ENCODE measurements at regions not wholly inside any gene's neighbourhood (a gene's known extent, or its start where the extent isn't known, plus 50 kb on each side); places are given as distances from the start of the nearest gene placed in this dataset.
A peak's percentile ranks its signal among the peaks of the same experiment; 100 is the strongest.

GRCh38 chr13:84032116-84032515 lies 149.8 kb upstream of the SLITRK1 start:
- WGBS, 5 donors = 39 to 94% (median 59%) methylated on average over 1 of the region's 1 CpG
- no peak for DNase-seq
- Histone ChIP-seq H3K4me1 (no peaks in the 10 kb centered on the region), H3K27me3 (no peaks in the 10 kb centered on the region), H3K27ac (no peak overlapping the region), H3K4me3 (no peak overlapping the region), H3K9me3 (no peaks in the 10 kb centered on the region), H3K36me3 (no peaks in the 10 kb centered on the region)
- TF ChIP-seq EP300 (IDR thresholded peaks at IDR 0.05) (no peak), POLR2A (IDR thresholded peaks at IDR 0.05) (no peak), POLR2AphosphoS5 (IDR thresholded peaks at IDR 0.05) (no peak), CTCF (IDR thresholded peaks at IDR 0.05) (no peak)
- intact Hi-C loops (cut with DNase I; ENCODE audit: low total_unique reads) = no loop called here

GRCh38 chr13:84031120-84031519 lies 148.8 kb upstream of the SLITRK1 start:
- intact Hi-C loops (cut with DNase I; ENCODE audit: low total_unique reads) = no loop called here

GRCh38 chr13:84029396-84029795 lies 147.1 kb upstream of the SLITRK1 start:
- no peak for DNase-seq
- TF ChIP-seq POLR2AphosphoS5 (IDR thresholded peaks at IDR 0.05) (no peak), POLR2A (IDR thresholded peaks at IDR 0.05) (no peak), EP300 (IDR thresholded peaks at IDR 0.05) (no peak), CTCF (IDR thresholded peaks at IDR 0.05) (no peak)
- intact Hi-C loops (cut with DNase I; ENCODE audit: low total_unique reads) = no loop called here
- H3K27ac ChIP-seq = no peak overlapping the region
- no peaks in the 10 kb centered on the region for H3K27me3 ChIP-seq
- no peaks in the 10 kb centered on the region for H3K9me3 ChIP-seq
- 62 to 77% (median 68%) methylated on average over 4 of the region's 4 CpGs for WGBS, 5 donors
- H3K4me3 ChIP-seq = no peak overlapping the region
- no peaks in the 10 kb centered on the region for H3K36me3 ChIP-seq
- H3K4me1 ChIP-seq = no peaks in the 10 kb centered on the region

More at GRCh38 chr13:84031120-84031519, 148.8 kb upstream of the SLITRK1 start:
- TF ChIP-seq EP300 (IDR thresholded peaks at IDR 0.05) (no peak), POLR2AphosphoS5 (IDR thresholded peaks at IDR 0.05) (no peak)
- 82 to 88% (median 87%) methylated on average over 4 of the region's 4 CpGs for WGBS, 5 donors
- Histone ChIP-seq H3K4me1 (no peaks in the 10 kb centered on the region), H3K36me3 (no peaks in the 10 kb centered on the region), H3K4me3 (no peak overlapping the region), H3K9me3 (no peaks in the 10 kb centered on the region), H3K27me3 (no peaks in the 10 kb centered on the region), H3K27ac (no peak overlapping the region)
- DNase-seq = no peak

GRCh38 chr13:84025824-84026223 lies 143.6 kb upstream of the SLITRK1 start:
- intact Hi-C loops (cut with DNase I; ENCODE audit: low total_unique reads) = no loop called here
- Histone ChIP-seq H3K27me3 (no peaks in the 10 kb centered on the region), H3K4me3 (no peak overlapping the region), H3K4me1 (no peaks in the 10 kb centered on the region), H3K27ac (no peak overlapping the region), H3K36me3 (no peaks in the 10 kb centered on the region), H3K9me3 (no peaks in the 10 kb centered on the region)
- 46 to 64% (median 51%) methylated on average over 1 of the region's 1 CpG for WGBS, 5 donors
- peak in 1 of 2 donors; percentile 22 for DNase-seq
- TF ChIP-seq POLR2AphosphoS5 (IDR thresholded peaks at IDR 0.05) (no peak), EP300 (IDR thresholded peaks at IDR 0.05) (no peak), POLR2A (IDR thresholded peaks at IDR 0.05) (no peak), CTCF (IDR thresholded peaks at IDR 0.05) (no peak)

- no peak for DNase-seq
- Histone ChIP-seq H3K36me3 (no peaks in the 10 kb centered on the region), H3K9me3 (no peaks in the 10 kb centered on the region), H3K27me3 (no peaks in the 10 kb centered on the region), H3K27ac (no peak overlapping the region), H3K4me3 (no peak overlapping the region), H3K4me1 (no peaks in the 10 kb centered on the region)
- 80 to 94% (median 89%) methylated on average over 9 of the region's 9 CpGs for WGBS, 5 donors
- intact Hi-C loops (cut with DNase I; ENCODE audit: low total_unique reads) = no loop called here
- TF ChIP-seq POLR2AphosphoS5 (IDR thresholded peaks at IDR 0.05) (no peak), EP300 (IDR thresholded peaks at IDR 0.05) (no peak), POLR2A (IDR thresholded peaks at IDR 0.05) (no peak), CTCF (IDR thresholded peaks at IDR 0.05) (no peak)
These were observed 114.1 kb upstream of the SLITRK1 start for GRCh38 chr13:83996415-83996814.

Data from stomach (tissue), 8 donors.